HG03064 (cell line): ENCODE measurements at regions not wholly inside any gene's neighbourhood (a gene's known extent, or its start where the extent isn't known, plus 50 kb on each side); places are given as distances from the start of the nearest gene placed in this dataset.
"Not testable (repeated sequence)": the region's sequence is repeated elsewhere in the genome, so short reads cannot be mapped to it uniquely, and the experiment has no call there.

Experiments used
- ATAC-seq: cut with Tn5 transposase; IDR thresholded peaks from one replicate; pipeline ENCODE4 v1.9.1; 2021; ENCODE audit warnings: low read depth; ENCODE audit not compliant: unreplicated experiment

GRCh38 chr12:84091651-84092050 lies 820.9 kb downstream of the SLC6A15 start:
- ATAC-seq, result no peak

GRCh38 chr12:84089356-84089755 lies 823.2 kb downstream of the SLC6A15 start:
- no peak for ATAC-seq

- ATAC-seq, result no peak
Observed at GRCh38 chr12:84085046-84085445, 827.6 kb downstream of the SLC6A15 start.

GRCh38 chr12:84079626-84080025 lies 833.0 kb downstream of the SLC6A15 start:
- no peak for ATAC-seq

GRCh38 chr12:84077679-84078078 lies 834.9 kb downstream of the SLC6A15 start:
- no peak for ATAC-seq

GRCh38 chr12:84075991-84076390 lies 836.6 kb downstream of the SLC6A15 start:
- no peak for ATAC-seq

- ATAC-seq, result no peak
Observed at GRCh38 chr12:84073401-84073800, 839.2 kb downstream of the SLC6A15 start.

- ATAC-seq, result no peak
Observed at GRCh38 chr12:84072961-84073360, 839.6 kb downstream of the SLC6A15 start.

- no peak for ATAC-seq
Observed at GRCh38 chr12:84070292-84070691, 842.3 kb downstream of the SLC6A15 start.

- ATAC-seq, result no peak
Observed at GRCh38 chr12:84069699-84070098, 842.9 kb downstream of the SLC6A15 start.

- no peak for ATAC-seq
Observed at GRCh38 chr12:84069198-84069597, 843.4 kb downstream of the SLC6A15 start.

- ATAC-seq, result no peak
Observed at GRCh38 chr12:84058136-84058535, 854.5 kb downstream of the SLC6A15 start.

- ATAC-seq, result no peak
Observed at GRCh38 chr12:84054811-84055210, 857.8 kb downstream of the SLC6A15 start.

GRCh38 chr12:84047881-84048280 lies 864.7 kb downstream of the SLC6A15 start:
- ATAC-seq, result no peak

- ATAC-seq, result no peak
Observed at GRCh38 chr12:84046859-84047258, 865.7 kb downstream of the SLC6A15 start.

- ATAC-seq, result no peak
Observed at GRCh38 chr12:84043355-84043754, 869.2 kb downstream of the SLC6A15 start.

GRCh38 chr12:84038242-84038641 lies 874.4 kb downstream of the SLC6A15 start:
- ATAC-seq, result no peak

GRCh38 chr12:84036912-84037311 lies 875.7 kb downstream of the SLC6A15 start:
- ATAC-seq, result no peak

- no peak for ATAC-seq
Observed at GRCh38 chr12:84035766-84036165, 876.8 kb downstream of the SLC6A15 start.

GRCh38 chr12:84034871-84035270 lies 877.7 kb downstream of the SLC6A15 start:
- ATAC-seq, result no peak

- ATAC-seq, result no peak
Observed at GRCh38 chr12:84033162-84033561, 879.4 kb downstream of the SLC6A15 start.

- not testable (repeated sequence) for ATAC-seq
Observed at GRCh38 chr12:84018556-84019179, 893.9 kb downstream of the SLC6A15 start.

GRCh38 chr12:84016956-84017355 lies 895.6 kb downstream of the SLC6A15 start:
- no peak for ATAC-seq
